ENCODE measurements at regions not wholly inside any gene's neighbourhood (a gene's known extent, or its start where the extent isn't known, plus 50 kb on each side); places are given as distances from the start of the nearest gene placed in this dataset.

GRCh38 chr2:226665306-226665831 lies 134.3 kb downstream of the IRS1 start:
- Histone ChIP-seq H3K9me3 (no peaks in the 10 kb centered on the region), H3K36me3 (no peaks in the 10 kb centered on the region), H3K27ac (no peak overlapping the region), H3K4me3 (ENCODE audit: low read depth in 1 of 2, low read length in 1 of 2) (no peak overlapping the region), H3K27me3 (peaks cover 50% of the 10 kb centered on the region), H3K4me1 (ENCODE audit: control insufficient read depth in 1 of 2, insufficient read depth in 1 of 2, low read depth in 1 of 2, low read length in 1 of 2) (no peaks in the 10 kb centered on the region)
- TF ChIP-seq CTCF (IDR thresholded peaks at IDR 0.05): no peak

- H3K27ac ChIP-seq: no peak overlapping the region
- no peaks in the 10 kb centered on the region for H3K4me1 ChIP-seq (ENCODE audit: control insufficient read depth in 1 of 2, insufficient read depth in 1 of 2, low read depth in 1 of 2, low read length in 1 of 2)
- H3K36me3 ChIP-seq: no peaks in the 10 kb centered on the region
- H3K4me3 ChIP-seq (ENCODE audit: low read depth in 1 of 2, low read length in 1 of 2): no peak overlapping the region
- peaks cover 49% of the 10 kb centered on the region for H3K27me3 ChIP-seq
- H3K9me3 ChIP-seq: no peaks in the 10 kb centered on the region
- TF ChIP-seq CTCF (IDR thresholded peaks at IDR 0.05): no peak
Measured at GRCh38 chr2:226664661-226665060, 135.0 kb downstream of the IRS1 start.

- Histone ChIP-seq H3K9me3 (no peaks in the 10 kb centered on the region), H3K27me3 (peaks cover 44% of the 10 kb centered on the region), H3K4me3 (ENCODE audit: low read depth in 1 of 2, low read length in 1 of 2) (no peak overlapping the region), H3K36me3 (no peaks in the 10 kb centered on the region), H3K27ac (no peak overlapping the region), H3K4me1 (ENCODE audit: control insufficient read depth in 1 of 2, insufficient read depth in 1 of 2, low read depth in 1 of 2, low read length in 1 of 2) (no peaks in the 10 kb centered on the region)
- no peak for TF ChIP-seq CTCF (IDR thresholded peaks at IDR 0.05)
Measured at GRCh38 chr2:226664140-226664539, 135.5 kb downstream of the IRS1 start.

GRCh38 chr2:226661789-226662545 lies 137.7 kb downstream of the IRS1 start:
- no peak for TF ChIP-seq CTCF (IDR thresholded peaks at IDR 0.05)
- H3K4me1 ChIP-seq (ENCODE audit: control insufficient read depth in 1 of 2, insufficient read depth in 1 of 2, low read depth in 1 of 2, low read length in 1 of 2): peaks cover 0 to 3% of the 10 kb centered on the region in 2 experiments
- H3K36me3 ChIP-seq: no peaks in the 10 kb centered on the region
- H3K9me3 ChIP-seq: no peaks in the 10 kb centered on the region
- no peak overlapping the region for H3K4me3 ChIP-seq (ENCODE audit: low read depth in 1 of 2, low read length in 1 of 2)
- peaks cover 44% of the 10 kb centered on the region for H3K27me3 ChIP-seq
- no peak overlapping the region for H3K27ac ChIP-seq

GRCh38 chr2:226660526-226660925 lies 139.1 kb downstream of the IRS1 start:
- no peak for TF ChIP-seq CTCF (IDR thresholded peaks at IDR 0.05)
- Histone ChIP-seq H3K9me3 (no peaks in the 10 kb centered on the region), H3K27me3 (peaks cover 48% of the 10 kb centered on the region), H3K36me3 (no peaks in the 10 kb centered on the region), H3K4me1 (ENCODE audit: control insufficient read depth in 1 of 2, insufficient read depth in 1 of 2, low read depth in 1 of 2, low read length in 1 of 2) (peaks cover 0 to 3% of the 10 kb centered on the region in 2 experiments), H3K27ac (no peak overlapping the region), H3K4me3 (ENCODE audit: low read depth in 1 of 2, low read length in 1 of 2) (no peak overlapping the region)

Data from neutrophil (primary cell).